ENCODE measurements at regions not wholly inside any gene's neighbourhood (a gene's known extent, or its start where the extent isn't known, plus 50 kb on each side); places are given as distances from the start of the nearest gene placed in this dataset.

DNA sequence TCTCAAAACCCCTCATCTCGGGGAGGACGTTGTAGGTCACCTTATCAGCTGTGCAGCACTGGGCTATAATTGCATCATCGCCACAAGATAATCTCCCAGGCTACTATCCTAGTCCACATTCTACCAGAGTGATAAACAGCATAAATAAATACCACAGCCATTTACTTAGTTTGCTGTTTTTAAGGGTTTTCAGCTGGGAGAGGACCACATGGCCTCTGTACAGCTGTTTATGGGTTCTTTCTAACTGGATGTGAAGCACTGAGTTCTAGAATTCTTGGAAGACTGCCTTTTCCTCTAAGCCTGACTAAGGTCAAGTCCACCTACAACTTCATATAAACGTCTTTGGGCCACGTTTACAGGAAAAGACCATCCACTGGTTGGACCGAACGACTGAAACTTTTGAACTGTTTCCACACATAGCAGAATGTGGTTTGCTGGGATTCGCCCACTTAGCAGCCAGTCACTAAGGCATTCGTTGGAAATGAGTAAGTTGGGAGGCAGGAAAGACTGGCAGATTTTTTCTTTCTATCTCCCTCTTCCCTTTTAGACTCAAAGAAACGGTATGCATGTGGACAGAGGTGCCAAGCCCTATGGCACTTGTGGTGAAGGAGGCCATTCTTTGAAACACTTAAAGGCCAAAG is 752.5 kb upstream of the SGCG start:
- no peak for DNase-seq (ENCODE audit: low read depth)

DNA sequence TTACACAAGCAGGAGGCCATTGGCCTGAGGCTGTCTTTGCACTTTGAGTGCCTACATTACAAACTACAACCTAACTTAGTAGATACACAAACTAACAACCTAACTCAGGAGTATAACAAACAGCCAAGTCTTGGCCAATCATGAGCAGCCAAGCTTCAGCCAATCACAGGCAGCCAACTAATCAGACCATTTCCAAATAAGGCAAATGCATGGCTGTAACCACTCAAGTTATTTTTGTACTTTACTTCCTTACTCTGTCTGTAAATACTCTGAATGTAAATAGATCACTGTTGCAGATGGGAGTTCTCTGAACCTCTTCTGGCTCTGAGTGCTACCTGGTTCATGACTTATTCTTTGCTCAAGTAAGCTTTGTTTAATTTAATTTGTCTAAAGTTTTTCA is 748.1 kb upstream of the SGCG start:
- DNase-seq (ENCODE audit: low read depth): no peak

DNA sequence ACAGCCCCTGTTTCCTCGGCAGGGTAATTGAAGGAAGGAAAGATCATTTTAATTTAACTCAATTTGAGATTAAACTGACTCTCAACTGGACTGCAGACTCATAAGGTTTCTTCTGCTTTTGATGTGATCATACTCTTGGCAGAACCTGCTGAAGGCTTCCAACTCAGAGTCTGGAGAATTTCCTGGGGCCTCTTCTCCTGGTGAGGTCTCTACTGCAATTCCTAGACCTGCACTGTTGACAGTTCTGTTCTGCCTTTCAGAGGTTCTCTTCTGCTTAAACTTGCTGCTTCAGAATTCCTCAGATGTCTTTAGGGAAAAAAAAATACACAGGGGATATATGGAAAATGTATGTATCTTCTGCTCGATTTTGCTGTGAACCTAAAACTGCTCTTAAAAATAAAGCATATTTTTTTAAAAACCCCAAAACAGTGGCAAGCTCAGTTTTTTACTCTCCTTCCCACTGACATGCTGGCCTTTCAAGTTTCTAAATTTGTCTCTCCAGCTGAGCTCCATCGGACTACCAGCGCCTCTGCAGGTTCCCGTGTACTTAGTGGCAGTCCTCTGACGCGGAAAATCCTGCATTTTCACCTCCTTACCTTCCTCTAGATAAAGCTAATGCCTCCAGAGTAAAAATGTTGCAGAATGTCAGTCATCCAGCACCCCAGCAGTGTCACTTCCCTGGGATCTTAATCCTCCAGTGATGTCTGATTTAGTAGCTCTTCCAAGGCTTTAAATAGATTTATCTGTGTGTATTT is 733.5 kb upstream of the SGCG start:
- no peak for DNase-seq (ENCODE audit: low read depth)

DNA sequence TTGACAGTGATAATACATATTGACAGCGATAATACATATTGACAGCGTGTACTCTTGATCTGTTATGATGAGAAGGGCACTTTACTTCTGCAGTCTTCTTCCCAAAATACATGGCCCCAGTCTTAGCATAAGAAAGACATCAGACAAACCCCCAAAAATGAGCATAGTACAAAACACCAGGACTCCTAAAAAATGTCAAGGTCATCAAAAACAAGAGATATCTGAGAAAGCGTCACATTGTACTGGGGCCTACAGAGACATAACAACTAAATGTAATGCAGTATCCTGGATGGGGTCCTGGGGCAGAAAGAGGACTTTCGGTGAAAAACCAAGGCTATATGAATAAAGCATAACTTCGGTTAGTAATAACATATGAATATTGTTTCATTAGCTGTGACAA is 731.5 kb upstream of the SGCG start:
- no peak for DNase-seq (ENCODE audit: low read depth)

DNA sequence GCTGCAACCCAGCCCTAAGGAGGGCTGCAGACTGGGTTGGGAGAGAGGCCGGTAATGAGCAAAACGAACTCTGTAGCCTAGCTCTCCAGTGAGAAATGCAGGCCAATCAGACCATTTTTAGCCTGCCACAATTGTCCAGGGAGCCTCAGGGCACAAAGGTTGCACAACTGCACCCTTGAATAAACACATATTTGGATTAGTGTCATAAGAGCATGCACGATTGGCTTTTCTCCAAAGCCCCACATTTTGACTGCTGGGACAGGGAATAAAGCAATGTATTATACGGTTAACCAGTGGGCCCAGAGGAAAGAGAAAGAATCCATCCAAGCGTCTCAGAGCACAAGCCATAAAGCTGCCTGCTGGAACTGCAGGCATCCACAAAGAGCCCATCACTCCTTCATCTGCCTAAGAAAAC is 729.4 kb upstream of the SGCG start:
- no peak for DNase-seq (ENCODE audit: low read depth)

DNA sequence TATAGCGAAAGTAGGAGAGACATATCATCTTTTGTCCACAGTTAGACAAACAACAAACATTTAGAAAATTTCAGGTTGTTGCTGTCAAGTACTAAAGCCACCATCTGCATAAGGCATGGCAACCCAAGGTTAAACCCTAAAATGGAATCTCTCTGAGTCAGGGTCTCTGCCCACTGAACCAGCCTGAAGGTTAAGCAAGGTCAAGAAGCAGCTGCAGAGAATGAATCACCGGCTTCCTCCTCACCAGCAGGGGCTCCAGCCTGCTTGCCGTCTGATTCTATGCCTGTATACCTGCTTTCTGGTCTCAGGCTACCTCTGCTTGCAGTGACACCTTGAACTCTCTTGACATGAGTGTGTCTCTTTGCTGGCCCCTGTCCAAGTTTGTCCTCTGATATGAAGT is 726.2 kb upstream of the SGCG start:
- no peak for DNase-seq (ENCODE audit: low read depth)

DNA sequence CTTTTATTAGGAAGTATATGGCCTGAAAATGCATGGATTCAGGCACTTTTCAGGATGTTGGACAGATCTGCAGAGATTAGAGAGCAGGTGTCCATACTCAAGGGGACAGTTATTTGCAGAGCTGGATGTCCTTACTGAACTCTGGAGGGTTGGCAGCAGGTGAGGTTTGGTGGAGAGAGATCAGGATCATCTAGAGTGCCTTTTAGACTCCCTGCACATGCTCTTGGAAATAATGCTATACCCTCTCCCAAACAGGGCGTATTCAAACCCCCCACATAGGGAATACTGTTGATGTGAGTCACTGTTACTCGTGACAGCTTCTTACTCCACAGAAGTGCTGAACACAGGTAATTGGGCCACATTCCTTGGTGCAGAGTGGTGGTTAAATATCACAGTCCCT is 725.7 kb upstream of the SGCG start:
- no peak for DNase-seq (ENCODE audit: low read depth)

DNA sequence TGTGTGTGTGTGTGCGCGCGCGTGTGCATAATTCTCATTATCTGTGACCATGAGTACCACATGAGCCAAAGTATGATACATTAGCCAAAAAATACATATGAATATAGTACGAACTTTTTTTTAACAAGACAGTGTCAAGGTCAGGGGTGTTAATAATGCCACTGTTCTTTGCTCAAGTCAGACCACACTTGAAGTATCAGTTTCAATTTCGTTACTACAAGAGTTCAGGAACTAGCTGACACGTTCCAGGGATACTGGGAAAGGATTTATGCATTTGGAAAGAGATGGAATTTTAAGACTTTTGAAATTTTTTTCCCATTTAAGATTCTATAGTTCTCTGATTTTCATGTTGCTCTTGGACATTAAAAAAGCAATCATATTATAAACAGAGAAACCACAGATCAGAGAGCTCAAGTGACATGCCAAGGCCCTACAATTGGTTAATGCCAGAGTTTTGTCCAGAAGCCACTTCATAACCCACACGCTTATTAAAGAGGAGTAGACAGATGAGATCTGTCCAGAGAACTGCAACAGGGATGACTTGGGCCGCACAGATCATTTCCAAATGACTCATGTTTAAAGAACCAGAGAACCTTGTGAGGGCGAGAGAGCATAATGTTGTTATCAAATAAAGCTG is 718.8 kb upstream of the SGCG start:
- no peak for DNase-seq (ENCODE audit: low read depth)

DNA sequence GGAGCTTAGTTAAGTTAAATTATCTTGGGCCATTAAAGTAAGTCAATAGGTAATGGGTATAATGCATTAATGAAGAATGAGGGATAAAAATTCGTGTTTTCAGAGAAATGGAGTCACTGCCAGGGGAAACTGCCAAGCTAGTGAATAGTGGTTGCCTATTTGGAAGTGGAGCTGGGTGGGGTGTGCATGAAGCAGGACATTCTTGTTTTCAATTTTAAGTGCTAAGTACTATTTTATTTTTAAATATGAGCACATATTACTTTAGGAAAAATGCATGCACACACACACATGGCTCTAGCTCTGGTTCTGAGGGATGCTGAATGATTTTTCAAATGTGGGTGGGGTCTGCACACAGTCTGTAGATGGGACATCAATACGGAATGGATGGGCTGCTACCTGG is 717.7 kb upstream of the SGCG start:
- DNase-seq (ENCODE audit: low read depth): no peak

DNA sequence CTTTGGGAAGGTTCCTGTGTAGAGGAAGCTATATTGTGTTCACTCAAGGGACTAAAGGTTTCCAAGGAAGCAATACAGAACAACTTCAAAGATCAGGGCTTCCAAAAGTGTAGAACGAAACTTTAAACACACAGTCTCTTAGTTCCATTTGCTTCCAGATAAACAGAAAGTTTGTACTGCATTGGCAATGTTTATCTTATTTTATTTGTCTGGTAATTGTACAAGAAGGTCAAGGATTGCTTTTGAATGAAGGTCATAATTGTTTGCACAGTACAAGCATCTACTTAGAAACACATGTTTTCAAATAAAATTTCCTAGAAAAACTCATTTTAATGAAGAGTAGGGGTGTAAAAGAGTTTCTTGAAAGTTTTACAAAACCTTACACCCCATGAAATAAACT is 712.7 kb upstream of the SGCG start:
- no peak for DNase-seq (ENCODE audit: low read depth)

DNA sequence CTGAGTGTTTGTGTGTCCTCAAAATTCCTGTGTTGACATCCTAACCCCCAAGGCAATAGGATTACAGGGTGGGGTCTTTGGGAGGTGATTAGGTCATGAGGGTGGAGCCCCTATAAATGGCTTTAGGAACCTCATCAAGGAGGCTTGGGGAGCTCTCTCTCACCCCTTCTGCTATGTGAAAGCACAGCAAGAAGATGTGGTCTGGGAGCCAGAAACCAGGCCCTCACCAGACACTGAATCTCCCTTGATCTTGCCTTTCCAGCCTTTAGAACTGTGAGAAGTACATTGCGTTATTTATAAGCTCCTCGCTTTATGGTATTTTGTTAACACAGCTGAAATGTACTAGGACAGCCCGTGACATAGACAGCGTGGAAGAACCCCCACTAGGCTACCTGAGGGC is 712.0 kb upstream of the SGCG start:
- DNase-seq (ENCODE audit: low read depth): no peak

DNA sequence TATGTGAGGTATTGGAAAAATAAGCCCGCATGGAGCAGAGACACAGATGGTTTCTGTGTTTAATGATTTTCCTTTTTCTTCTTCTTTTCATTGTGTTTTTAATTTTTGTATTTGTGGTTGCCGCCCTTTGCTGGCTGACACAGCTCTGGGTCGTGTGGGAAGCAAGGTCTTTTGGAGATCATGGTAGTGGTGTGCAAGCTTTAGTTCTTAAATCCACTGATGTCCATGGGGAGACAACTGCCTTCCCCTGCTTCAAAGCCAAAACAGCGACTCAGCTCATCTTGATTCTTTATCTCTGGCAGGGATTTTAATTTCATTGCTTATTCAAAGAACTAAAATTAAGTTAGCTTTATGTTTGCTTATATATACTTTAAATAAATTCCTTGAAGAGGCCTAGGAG is 711.3 kb upstream of the SGCG start:
- no peak for DNase-seq (ENCODE audit: low read depth)

DNA sequence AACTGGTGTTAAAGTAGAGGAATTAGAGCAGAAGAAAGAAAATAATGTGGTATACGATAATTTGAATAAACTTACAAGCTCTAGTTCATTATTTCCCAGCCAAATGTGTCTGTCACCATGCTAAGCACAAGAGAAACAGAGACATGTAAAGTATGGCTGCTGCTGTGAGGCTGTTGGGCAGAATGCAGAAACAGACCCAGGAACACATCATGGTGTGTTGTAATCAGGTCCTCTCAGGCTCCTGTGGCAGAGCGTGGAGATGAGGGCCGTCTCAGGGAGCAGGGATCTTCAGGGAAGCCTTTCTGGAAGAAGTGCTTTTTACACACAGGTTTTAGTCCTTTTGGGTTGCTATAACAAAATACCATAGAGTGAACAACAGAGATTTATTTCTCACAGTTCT is 710.7 kb upstream of the SGCG start:
- no peak for DNase-seq (ENCODE audit: low read depth)

DNA sequence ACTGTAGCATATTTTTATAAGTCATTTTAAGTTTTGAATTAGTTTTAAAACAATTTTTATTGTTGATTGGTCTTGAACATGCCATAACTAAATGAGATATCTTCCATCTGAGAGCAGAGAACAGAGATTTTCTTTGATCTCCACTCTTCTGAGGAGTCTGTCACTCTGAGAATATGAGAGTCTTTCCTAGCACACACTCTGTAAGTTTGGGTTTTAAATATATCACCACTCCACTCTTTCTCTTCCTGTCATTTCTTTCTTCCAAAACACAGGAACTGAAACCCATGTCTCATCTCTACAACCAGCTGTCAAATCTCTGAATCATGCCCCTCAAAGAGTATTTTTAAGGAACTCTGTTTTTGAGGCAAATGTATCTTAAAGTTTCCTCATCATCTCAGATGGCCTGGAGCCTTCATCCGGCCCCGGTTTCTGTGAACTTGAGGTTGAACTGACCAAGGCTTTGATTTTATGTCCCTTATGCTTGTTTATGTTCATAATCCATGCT is 698.2 kb upstream of the SGCG start:
- no peak for DNase-seq (ENCODE audit: low read depth)

DNA sequence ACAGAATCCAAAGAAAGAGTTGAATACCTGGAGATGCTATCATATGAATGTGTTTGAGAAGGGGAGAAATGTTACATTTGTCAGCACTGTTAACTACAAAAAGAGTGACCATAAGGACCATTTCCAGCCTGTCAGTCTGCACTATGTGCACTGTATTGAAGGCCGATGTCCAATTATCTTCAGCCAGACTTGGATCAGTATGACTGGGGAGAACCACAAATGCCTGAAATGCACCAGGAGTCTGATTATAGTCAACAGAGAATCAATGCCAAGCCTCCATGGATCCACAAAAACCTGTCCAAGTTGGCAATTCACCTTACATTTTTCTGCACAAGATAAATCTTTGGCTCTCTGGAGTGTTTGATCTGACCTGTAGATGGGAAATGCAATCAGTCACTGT is 697.5 kb upstream of the SGCG start:
- DNase-seq (ENCODE audit: low read depth): no peak

DNA sequence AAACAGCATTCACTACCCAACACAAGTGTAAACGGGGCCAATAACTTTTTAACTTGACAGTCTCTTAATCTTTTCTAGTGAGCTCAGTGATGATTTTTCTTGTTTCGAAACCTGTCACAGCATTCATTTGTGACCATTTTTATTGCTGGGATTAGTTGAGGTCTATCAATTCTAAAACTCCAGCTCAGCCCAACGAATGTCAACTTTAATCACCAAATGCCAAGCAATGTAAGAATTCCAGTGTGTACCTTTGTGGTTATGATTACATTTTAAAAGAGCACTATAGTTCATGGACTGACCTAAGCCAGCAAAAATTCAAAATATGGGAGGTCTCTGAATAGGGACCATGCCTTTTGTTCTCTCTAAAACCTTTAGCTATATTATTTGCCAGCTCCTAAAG is 694.3 kb upstream of the SGCG start:
- DNase-seq (ENCODE audit: low read depth): no peak

DNA sequence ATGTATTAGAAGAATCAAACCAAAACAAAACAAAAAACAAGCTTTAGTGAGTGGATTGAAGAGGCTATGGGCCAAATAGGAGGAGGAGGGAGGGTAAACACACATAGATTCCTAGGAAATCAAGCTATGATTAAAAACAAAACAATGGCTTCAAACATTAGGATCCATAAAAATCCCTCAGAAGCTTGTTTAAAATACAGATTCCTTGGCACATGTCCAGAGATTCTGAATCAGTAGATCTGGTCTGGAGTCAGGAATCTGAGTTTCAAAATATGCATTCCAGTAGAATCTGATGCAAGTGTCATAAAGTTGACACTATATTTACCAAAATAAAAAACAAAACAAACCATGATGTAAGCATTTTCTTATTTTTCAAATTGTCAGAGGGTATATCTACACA is 692.8 kb upstream of the SGCG start:
- DNase-seq (ENCODE audit: low read depth): no peak

DNA sequence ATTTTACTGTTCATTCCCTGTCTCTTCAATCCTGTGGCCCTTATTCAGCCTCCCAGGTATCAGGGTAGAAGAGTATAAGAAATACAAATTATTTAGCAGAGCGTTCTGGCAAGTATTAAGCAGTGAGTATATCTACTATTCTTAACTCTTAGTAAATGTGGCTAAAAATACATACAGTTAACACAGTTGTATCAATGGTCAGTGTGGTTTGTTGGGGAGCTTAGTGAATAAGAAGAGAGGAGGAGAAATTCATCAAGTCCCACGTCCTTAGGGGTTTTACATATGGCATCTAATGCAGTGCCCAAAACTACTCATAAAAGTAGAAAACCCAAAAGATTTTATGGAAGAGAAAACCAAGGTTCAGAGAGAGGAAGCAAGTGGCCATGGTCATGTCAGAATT is 691.0 kb upstream of the SGCG start:
- DNase-seq (ENCODE audit: low read depth): no peak

DNA sequence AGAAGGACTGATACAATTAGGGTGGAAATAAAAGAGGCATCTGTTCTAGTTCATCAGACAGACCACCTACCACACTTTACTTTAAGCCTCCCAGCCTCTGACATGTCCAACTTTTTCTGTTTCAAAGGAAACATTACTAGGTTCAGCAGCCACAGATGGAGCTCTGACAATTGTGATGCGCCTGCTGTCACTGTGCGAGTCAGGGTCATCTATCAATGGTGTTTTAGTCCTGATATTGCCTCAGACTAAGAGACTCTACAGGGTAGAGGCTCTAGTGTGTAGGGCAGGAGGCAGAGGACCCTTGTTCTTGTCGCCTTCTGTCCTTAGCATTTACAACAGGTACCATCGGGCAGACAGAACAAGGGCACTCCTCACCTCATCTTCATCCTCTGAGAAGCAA is 685.0 kb upstream of the SGCG start:
- DNase-seq (ENCODE audit: low read depth): no peak

DNA sequence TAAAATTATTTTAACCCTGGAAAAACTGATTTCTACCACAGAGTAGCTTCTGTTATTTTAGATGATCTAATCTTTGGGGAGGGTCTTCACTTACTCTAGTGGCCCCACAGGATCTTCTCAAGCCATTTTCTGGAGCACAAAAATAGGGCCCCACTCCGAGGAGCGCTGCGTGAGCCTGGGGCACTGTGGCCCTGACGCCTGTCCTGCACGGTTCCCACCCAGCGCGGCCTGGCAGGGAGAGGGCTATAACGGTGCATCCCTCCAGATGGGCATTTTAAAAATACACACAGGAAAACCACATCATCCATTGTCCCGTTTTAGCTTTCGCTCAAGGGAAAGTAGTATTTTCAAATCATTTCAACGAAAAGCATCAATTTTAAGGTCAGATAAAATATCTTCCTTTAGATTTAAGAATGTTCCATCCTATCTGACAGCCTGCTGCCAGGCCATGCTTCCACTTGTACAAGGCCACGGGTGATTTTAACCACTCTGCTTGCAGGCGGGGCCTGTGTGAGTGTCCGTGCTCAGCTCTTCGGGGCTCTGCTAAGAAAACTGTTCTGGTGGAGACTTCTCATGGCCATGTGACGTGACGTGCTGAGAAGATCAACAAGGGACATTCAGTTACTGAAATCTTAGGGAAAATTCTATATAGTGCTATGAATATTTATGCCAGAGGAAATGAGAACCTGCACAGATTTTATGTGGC is 683.8 kb upstream of the SGCG start:
- no peak for DNase-seq (ENCODE audit: low read depth)

DNA sequence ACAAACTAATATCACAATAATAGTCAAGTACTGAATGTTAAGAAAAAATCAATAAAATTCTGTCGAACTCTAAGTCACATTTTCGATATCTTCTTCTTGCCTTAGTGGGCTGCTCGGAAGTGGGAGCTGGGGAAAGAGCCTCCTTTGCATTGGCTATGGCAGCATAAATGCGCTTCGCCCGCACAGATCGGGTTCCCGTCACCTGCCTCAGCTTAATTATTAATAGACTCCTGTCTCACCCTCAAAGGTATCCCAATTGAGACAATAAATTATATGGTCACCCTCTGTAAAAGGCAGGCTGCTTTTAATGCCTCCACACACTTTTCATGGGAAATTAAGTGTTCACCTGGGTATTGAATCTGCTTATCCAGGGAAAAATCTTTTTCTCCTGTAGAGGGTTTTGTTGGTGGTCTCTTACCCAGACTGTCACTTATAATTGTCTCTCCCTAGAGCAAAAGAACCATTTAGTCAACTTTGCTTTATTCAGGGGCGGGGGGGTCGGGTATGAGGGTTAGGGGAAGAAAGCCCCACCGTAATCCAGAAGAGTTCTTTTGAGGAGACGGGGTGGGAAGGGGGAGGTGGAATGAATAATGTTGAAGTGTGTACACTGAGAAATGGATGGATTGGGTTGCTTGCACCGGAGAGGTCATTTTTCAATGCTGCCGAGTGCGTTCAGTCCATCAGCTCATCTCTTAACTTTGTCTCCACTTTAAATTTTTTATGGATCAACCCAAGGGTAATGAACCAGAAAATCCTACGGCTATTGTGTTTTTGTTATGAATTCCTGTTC is 682.6 kb upstream of the SGCG start:
- no peak for DNase-seq (ENCODE audit: low read depth)

DNA sequence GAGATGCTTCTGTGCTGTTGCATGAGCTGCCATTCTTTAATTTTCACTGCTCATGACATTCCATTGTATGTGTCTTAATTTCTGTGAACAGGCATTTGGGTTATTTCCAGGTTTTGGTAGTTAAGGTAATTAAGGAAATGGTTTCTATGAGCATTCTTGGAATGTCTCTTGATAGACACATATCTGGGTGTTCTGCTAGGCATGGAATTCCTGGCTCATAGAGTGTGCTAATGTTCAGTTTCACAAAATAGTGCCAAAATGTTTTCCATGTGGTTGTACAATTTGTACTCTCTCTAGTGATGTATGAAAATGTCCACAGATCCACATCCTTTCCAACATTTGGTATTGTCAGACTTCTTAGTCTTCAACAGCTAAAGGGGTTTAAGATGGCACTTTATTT is 680.9 kb upstream of the SGCG start:
- DNase-seq (ENCODE audit: low read depth): no peak
